ENCODE measurements at regions not wholly inside any gene's neighbourhood (a gene's known extent, or its start where the extent isn't known, plus 50 kb on each side); places are given as distances from the start of the nearest gene placed in this dataset.

- no peak for DNase-seq (ENCODE audit: low spot score)
Observed at GRCh38 chr2:103496850-103497249, 735.0 kb downstream of the TMEM182 start.

- no peak for DNase-seq (ENCODE audit: low spot score)
Observed at GRCh38 chr2:103506812-103507211, 745.0 kb downstream of the TMEM182 start.

GRCh38 chr2:103512442-103512841 lies 750.6 kb downstream of the TMEM182 start:
- DNase-seq (ENCODE audit: low spot score) = no peak

GRCh38 chr2:103520547-103520946 lies 758.7 kb downstream of the TMEM182 start:
- no peak for DNase-seq (ENCODE audit: low spot score)

GRCh38 chr2:103525756-103526155 lies 763.9 kb downstream of the TMEM182 start:
- DNase-seq (ENCODE audit: low spot score) = no peak

GRCh38 chr2:103526757-103527156 lies 764.9 kb downstream of the TMEM182 start:
- no peak for DNase-seq (ENCODE audit: low spot score)

- DNase-seq (ENCODE audit: low spot score) = no peak
Observed at GRCh38 chr2:103527278-103527677, 765.4 kb downstream of the TMEM182 start.

- DNase-seq (ENCODE audit: low spot score) = no peak
Observed at GRCh38 chr2:103529798-103530502, 768.1 kb downstream of the TMEM182 start.

- no peak for DNase-seq (ENCODE audit: low spot score)
Observed at GRCh38 chr2:103552775-103553174, 790.9 kb downstream of the TMEM182 start.

GRCh38 chr2:103594823-103595222 lies 833.0 kb downstream of the TMEM182 start:
- DNase-seq (ENCODE audit: low spot score) = no peak

- no peak for DNase-seq (ENCODE audit: low spot score)
Observed at GRCh38 chr2:103605071-103605780, 843.4 kb downstream of the TMEM182 start.

- no peak for DNase-seq (ENCODE audit: low spot score)
Observed at GRCh38 chr2:103615611-103616105, 853.8 kb downstream of the TMEM182 start.

- no peak for DNase-seq (ENCODE audit: low spot score)
Observed at GRCh38 chr2:103616891-103617290, 855.1 kb downstream of the TMEM182 start.

- no peak for DNase-seq (ENCODE audit: low spot score)
Observed at GRCh38 chr2:103618112-103618511, 856.3 kb downstream of the TMEM182 start.

- DNase-seq (ENCODE audit: low spot score) = no peak
Observed at GRCh38 chr2:103627301-103627700, 865.5 kb downstream of the TMEM182 start.

- no peak for DNase-seq (ENCODE audit: low spot score)
Observed at GRCh38 chr2:103638978-103639377, 877.1 kb downstream of the TMEM182 start.

GRCh38 chr2:103656558-103656957 lies 894.7 kb downstream of the TMEM182 start:
- no peak for DNase-seq (ENCODE audit: low spot score)

GRCh38 chr2:103660519-103660918 lies 898.7 kb downstream of the TMEM182 start:
- no peak for DNase-seq (ENCODE audit: low spot score)

- no peak for DNase-seq (ENCODE audit: low spot score)
Observed at GRCh38 chr2:103660947-103661346, 899.1 kb downstream of the TMEM182 start.

- no peak for DNase-seq (ENCODE audit: low spot score)
Observed at GRCh38 chr2:103664690-103665089, 902.9 kb downstream of the TMEM182 start.

- no peak for DNase-seq (ENCODE audit: low spot score)
Observed at GRCh38 chr2:103667335-103667884, 905.6 kb downstream of the TMEM182 start.

GRCh38 chr2:103669531-103669930 lies 907.7 kb downstream of the TMEM182 start:
- DNase-seq (ENCODE audit: low spot score) = no peak

All from AG08396 (cell line).